Activated naive CD4-positive, alpha-beta T cell treated with Interleukin-2 at 50 U/mL for 16 hours (primary cell): ENCODE measurements at regions not wholly inside any gene's neighbourhood (a gene's known extent, or its start where the extent isn't known, plus 50 kb on each side); places are given as distances from the start of the nearest gene placed in this dataset.

Experiments
- DNase-seq: peaks from one replicate; pipeline ENCODE4 v3.0.0-alpha.2; 2020

DNA sequence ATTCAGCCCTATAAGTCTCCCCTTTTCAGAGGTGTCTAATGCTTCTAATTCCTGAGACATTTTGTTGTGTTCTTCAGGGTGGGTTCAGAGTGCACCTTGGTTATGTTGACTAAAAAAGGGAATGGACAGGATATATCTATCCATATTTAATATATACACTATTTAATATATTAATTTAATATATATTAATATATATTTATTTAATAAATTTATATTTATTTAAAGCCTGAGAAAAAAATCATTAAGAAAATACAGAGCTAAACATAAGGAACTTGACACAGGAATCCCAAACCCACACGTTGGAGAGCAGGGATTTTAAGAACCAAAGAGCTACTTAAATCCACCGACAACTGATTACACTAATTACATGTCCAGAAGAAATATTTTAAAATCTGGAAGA is 674.2 kb upstream of the KIRREL3 start:
- DNase-seq = no peak

DNA sequence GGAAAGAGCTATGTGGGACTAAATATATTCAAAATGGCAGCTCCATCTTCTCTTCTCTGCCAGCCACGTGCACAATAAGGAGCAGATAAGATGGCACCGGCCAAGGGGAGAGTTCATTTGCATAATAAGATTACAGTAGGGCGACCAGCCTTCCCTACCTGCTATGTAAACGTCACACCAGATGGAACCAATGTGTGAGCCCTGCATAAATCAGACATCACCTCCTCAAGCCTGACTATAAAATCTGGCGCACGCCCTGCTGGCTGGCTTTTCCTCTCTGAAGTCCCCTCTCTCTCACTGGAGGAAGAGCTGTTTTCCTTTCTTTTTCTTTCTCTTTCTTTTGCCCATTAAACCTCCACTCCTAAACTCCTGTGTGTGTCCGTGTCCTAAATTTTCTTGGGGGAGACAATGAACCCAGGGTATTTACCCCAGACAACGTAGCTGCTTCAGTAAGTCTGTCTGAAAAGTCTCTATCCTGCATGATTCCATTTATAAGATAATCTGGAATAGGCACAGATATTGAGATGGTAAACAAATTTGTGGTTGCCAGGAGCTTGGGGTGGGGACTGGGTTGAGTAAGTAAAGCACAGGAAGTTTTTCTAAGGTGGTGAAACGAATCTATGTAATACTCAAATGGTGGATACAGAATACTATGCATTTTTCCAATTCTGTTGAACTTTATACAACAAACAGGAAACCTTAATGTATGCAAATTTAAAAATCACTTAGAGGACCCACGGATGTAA is 670.0 kb upstream of the KIRREL3 start:
- DNase-seq = no peak

DNA sequence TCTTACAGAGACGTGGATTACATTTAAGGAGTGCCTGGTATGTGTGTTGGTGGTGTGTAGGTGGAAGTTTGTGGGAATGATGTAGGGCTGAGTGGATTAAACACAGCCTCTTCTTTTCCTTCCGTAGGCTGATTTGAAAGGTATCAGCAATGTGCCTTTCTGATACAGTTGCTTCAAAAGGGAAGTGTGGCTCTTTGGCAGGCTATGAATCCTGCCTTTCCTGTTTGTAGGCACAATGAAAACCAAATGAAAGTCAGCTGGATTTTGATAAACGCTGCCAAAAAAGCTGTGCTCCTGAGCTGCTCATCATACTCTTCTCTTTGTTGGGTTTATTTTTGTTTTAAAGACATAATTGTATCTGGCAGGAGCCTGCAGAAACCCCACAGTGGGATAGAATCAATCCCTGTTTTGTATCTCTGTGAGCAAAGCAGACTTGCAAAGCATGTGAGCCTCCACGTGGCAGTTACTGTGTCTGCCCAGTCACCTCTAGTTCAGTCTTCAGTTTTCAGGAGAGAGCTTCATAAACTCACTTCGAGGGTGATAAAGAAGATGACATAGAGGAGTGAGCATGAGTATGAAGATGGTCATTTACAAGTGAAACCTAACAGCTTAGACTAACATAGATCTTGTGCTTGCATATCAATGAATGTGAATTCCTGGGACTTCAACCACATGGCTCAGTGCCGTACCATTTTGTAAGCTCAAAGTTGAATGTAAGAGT is 655.7 kb upstream of the KIRREL3 start:
- no peak for DNase-seq

DNA sequence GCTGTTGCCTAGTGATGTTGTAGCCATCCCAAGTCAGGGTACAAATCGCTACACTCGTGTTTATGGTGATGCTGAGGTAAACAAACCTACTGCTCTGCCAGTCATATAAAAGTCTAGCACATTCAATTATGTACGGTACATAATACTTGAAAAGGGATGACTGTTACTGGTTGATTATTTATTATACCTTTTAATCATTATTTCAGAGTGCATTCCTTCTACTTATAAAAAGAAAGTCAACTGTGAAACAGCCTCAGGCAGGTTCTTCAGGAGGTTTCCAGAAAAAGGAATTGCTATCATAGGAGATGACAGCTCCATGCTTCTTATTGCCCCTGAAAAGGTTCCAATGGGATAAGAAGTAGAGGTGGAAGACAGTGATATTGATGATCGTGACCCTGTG is 652.5 kb upstream of the KIRREL3 start:
- no peak for DNase-seq

DNA sequence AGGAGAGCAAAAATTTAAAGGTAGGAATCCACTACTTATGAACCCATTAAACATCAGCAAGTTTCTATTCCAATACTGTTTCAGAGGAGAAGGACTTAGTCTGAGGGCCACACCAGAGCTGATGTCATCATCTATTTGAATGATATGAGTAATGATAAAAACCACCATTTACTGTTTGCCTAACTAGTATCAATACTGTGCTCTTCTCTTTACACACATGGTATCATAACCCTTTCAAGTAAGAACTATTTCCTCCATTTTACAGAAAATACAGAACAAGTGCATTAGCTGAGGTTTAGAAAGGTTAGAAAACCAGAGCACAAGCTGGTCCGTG is 651.3 kb upstream of the KIRREL3 start:
- no peak for DNase-seq

DNA sequence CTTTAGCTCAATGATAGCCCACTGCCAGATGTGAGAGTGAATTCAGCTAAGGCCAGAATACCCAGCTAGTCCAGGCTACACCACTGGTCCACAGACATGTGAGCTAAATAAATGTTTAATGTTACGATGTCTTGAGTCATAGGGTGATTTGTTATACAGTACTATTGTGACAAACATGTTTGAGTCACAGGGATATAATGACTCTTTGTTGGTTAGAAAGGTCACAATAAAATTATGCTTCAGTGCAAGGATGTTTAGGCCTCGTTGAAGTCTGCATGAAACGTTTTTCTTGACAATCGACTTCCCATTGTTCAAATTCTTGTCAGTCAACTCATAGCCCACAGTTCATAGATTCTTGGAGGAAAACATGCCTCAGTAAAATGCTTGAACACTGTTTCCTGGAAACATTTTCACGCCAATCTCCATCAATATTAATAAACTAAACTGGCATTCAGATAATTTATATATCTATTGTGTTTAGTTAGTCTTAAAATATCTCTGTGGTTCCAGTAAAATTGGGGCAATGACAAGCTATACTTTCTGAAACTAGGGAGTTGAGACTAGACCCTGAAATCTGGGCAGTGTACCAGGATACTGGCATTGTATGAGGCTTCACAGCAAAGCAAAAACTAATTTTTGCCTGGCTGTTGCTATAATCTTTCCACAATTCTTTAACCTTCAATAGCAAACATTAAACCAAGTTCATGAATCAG is 650.8 kb upstream of the KIRREL3 start:
- DNase-seq = no peak

DNA sequence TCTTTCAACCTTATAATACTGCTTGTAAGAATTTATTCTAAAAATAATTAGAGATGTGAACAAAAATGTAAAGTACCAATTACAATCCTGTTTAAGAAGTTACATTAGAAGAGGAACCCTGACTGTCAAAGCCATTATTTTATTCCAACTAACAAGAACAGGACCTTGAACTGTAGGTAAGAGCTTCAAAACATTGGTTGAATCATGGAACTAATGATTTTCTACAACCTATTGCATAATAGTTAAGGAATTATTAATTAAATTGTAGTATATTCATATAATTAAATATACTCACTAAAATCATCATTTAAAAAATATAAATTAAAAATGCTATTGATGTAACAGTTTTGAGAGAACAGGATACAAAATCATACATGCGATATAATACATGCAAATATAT is 649.4 kb upstream of the KIRREL3 start:
- no peak for DNase-seq

DNA sequence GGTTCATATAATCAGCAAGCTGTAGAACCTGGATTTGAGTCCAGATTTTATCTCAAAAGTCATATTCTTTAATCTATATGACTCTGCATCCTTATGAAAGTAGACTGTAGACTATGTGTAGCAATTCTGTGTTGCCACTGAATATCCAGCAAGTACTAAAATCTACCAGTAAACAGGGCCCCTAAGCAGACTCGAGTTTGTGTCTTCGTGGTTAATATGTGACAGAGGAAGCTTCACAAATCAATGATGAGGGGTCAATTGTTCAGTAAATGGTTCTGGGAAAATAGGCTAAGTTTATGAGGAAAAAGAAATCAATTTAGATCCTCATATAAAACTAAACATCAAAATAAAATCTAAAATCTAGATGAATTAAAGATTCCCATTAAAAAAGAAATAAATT is 648.5 kb upstream of the KIRREL3 start:
- DNase-seq = no peak

DNA sequence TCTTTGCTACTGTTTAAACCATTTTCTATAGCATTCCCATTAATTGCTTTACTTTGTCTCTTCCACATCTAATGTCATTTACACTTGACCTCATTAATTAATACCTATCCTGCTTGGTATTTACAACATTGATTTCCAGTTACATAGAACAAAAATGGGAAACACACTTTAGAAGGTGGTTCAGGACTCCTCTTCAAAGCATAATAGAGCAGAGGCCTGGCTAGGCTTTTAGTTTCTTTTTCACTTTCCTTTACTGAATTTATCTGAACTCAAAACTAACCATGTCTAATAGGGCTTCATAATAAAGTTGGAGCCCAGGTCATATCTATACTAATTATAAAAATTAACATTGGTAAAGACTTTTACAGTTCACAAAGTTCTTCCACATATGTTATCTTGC is 648.0 kb upstream of the KIRREL3 start:
- no peak for DNase-seq

DNA sequence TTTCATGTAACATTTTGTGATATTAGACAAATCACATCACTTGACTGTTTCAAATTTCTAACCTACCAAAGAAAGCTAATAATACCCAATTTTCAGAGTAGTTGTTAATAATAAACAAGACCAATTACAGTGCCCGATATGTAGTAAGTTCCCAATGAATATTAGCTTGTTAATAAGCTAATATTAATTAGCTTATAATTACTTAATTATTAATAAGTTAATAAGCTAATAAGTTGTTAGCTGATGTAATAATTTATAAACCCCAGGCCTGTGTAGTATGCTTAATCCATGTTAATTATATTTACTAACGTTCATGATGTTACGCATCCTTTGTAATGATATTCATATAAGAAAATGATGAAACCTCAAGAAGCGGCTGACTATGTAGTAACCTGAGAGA is 643.8 kb upstream of the KIRREL3 start:
- no peak for DNase-seq

DNA sequence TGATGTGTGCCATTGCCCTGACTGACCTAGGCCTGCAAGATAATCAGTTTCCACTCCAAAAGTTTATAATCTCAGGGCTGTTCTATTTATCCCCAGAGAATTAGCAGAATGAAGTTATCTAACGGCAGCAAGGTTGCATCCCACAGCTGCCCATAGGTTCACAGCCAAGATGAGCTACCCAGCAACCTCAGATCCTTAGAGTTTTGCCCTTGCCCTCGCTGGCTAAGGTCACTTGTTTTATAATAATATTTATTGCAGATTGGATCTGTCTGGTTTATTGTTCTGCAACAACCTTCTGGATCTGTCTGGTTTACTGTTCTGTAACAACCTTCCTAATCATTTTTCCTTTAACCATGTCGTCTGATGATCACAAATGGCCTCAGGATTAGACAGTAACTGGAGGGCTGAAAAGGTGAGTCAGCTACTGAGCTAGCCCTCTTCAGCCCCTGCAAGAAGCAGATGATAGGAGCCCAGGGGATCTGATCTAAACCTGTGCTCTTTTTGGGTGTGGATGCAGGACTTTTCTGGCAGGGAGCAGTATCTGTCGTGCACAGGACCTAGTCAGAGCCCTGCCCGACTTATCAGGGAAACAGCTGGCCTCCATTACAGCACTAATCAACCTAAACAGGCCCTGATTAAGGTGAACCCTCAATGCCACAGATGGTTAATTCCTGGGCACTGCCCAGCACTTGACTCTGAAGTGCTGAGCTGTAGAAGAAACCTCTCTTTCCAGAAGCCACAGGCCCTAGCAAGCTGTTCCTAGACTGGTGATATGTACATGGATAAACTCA is 642.9 kb upstream of the KIRREL3 start:
- DNase-seq = no peak

DNA sequence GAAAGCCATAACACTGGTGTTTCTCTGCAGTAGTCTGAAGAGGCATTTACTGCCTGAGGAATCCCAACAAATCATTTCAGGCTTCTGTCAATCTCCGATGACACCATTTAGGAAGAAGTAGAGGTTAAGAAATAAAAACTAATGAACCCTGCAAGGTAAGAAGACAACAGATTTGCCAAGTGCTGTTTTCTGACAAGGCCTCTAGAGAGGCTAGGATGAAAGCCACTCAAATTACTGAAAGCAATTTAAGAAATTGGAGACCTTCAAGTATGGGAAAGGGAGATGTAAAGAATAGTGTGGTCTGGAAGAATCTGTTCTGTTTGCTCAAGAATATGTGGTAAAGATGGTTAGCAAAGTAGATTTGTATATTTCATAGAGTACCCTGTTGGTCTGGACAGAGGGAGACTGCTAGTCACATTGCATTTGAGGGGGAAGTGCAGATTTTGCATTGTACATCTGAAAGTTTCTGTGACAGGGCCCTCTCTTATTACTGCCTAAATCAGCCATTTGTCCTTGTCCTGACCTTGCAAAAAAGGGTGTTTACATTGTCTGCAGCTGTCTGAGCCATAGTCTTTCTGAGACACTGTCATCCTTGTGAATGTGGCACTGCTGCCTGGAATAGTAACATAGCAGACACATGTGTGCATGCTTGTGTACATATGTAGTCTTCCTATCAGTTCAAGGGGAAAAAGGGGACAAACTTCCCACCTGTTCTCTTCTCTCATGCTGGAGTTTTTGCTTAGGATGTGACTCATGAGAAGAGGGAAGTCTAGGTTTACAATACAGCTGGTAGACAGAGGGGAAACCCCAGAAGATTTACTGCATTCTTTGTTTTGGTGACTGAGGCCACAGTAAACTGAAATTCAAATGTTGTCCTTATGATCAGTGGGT is 640.2 kb upstream of the KIRREL3 start:
- DNase-seq = no peak

DNA sequence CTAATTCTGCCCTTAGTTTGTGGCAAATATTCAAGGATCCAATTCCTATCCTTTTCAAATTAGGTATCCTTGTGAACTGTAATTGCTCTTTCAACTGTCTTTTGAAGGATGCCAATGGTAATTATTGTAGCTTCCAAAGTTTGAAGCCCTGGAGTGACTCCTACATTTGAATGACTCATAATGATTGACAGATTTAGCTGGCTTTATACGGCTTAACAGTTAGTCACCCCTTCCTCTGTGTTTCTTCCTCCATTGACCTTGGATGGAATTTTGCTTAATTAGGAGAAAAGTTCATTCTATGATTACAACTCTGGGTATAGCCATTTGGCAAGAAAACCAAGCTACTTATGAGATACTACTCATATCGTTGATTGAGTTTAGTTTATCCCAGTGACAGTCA is 639.3 kb upstream of the KIRREL3 start:
- no peak for DNase-seq

DNA sequence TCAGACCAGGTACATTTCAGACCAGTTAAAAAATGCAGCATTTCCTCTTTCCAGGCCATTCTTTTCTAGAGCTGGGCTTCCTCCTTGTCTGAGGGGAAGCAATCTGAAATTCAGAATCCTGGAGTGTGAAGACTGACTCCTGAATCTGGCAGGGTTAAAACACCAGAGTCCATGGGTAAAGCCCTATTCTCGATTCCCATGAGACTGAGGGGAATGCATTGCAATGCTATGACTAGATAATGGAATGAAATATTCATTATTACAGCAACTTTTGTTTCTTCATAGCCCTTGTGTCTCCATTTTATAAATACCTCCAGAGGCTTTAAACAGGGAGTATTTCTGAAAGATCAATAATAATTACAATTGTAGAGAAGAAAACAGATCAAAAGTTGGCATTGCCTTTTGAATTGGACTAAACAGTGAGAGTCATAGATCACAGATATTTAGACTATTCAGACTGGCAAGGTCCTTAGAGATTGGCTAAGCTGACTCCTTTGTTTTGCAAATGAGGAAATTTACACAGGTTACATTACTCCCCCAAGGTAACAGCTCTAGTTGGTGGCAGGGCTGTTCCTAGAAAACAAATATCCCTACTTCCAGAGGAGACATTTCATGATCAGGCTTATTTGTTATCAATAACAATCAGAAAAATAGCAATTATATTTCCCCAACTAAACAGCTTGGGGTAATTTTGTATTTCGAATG is 632.6 kb upstream of the KIRREL3 start:
- no peak for DNase-seq

DNA sequence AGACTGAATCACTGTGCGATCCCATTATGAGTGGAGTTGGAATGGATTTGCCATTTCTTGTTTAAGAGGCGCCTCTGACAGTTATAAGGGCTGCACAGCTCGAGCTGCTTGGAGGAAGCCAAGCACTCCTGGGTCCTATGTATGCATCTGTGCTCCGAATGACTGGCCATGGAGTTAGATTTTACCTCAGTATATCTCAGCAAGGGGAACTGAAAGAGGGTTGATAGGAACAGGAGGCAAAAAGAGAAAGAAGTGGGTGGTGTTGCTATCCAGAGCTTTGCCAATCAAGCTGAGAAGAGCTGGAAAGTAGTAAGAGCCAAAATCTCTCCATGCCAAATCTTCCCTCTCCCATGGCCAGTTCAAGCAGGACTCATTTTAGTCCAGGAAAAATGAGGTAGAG is 632.0 kb upstream of the KIRREL3 start:
- DNase-seq = no peak

DNA sequence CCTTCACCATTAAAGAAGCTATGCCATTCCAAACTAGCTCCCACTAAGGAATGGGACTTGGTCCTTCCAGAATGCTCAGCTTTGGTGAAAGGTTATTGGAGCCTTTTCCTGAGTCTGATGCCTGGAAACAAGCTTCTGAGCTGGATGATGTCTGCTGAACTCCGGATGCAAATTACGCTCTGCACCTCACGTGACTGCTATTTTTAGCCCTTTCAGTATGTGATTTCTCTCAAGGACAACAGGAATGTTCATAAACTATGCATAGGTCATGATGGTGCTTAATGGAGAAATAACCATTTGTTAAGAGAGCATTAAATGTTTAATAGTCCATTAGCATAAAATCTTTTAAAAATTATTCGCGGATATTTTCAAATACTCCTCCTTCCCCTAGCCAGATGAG is 631.4 kb upstream of the KIRREL3 start:
- no peak for DNase-seq

DNA sequence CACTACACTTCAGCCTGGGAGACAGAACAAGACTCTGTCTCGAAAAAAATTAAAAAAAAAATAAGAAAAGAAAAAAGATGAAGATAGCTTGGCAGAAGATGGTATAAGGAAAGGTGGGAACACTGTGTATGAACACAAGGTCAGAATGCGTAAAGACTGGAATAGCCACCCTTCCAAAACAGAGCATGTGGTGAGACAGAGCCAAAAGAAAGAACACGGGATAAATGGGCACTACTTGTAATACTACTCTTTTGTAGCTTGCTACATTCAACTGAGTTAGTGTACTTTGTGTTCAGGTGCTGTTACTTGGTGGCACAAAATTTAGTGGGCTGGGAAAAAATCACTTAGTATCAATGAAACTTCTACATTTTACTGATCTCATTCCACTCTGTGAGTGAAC is 628.6 kb upstream of the KIRREL3 start:
- no peak for DNase-seq

DNA sequence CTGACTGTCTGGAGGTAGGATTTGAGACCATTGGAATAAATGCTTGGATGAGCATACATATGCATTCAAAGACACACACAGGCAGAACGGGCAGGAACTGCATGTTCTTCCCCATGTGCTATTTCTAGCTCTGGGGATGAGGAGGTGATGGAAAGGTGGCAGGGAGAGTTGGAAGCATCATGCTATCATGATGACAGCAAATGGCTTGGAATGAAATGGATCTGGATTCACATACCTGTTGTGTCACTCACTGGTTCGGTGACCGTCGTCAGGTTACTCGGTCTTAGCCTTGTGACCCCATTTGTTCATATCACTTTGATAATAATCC is 627.9 kb upstream of the KIRREL3 start:
- no peak for DNase-seq

DNA sequence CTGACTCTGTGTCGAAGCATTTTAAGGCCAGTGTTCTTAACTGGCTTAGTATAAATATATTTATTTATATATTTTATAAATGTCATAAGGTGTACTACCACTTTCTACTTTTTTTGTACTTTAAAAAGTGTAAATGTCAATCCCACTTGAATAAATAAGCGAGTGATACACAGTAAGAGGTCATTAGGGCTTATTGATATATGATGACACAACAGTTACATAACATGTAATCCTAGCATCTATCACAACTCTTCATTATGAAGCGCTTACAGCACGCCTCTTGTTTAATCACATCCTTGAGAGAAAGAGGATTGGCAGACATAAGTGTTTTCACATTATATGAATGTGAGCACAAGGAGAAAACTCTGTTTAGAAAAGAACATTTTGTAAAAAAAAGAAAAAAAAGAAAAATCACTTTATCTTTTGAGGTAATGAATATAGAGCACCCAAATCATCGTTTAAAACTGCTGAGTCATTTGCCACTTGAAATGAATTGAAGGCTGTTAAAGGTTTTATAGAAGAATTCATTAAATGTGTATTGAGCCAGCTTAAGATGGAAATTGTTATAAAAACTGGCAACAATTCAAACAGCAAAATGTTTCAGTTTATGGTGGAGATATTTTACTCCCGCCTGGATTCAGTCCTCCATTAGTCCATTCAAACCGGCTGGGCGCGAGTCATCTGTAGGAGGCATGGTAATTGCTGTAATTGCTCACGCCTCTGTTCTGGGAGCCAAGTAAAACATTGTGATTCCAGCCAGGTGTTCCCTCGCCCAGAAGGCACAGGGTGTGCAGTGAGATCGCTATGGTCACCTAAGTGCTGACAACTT is 627.3 kb upstream of the KIRREL3 start:
- no peak for DNase-seq

DNA sequence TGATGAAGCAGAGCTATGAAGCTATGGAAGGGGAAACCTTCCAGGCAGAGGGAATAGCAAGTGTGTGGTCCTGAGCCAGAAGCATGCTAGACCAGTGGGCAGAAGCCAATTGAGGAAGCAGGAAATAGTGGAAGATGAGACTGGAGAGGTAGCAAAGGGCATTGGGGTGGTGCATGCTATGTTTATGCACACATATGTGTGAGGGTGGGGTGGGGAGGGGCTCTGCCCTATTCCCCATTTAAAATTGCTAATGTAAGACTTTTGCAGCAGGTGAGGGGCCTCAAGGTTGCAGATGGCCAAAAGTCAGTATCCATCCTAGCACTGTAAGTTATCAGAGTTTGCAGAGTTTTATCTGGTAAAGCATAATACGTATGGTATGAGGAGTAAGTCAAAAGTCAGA is 626.6 kb upstream of the KIRREL3 start:
- DNase-seq = no peak

DNA sequence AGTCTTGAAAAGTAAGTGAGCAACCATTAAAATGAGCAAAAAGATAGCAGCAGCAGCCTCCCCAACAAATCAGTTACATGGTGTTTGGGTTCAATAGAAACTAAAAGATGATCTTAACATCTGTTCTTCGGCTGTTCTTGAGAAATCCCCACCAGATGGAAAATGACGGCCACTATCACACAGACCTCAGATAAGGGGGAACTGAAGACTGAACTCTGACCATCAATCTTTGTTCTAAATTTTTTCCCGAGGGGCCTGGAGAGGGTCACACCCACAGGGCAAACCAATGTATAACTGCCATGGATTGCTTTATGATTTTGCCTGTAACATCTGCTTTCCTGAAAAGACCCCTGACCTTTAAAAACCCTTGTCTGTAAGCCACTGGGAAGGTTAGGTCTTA is 624.8 kb upstream of the KIRREL3 start:
- no peak for DNase-seq
